PC-3 (cell line): ENCODE measurements at regions not wholly inside any gene's neighbourhood (a gene's known extent, or its start where the extent isn't known, plus 50 kb on each side); places are given as distances from the start of the nearest gene placed in this dataset.

Experiments used
- ATAC-seq: fragments of 200-7000 bp; cut with Tn5 transposase; 2 replicates; pipeline ENCODE4 v1.9.1; 2020; ENCODE audit warnings: mild to moderate bottlenecking, moderate library complexity
- BruUV-seq: library from RNA; stranded (reverse); fragments of 400-500 nt; replicated peaks from 2 replicates; lab custom pipeline; 2021; lab: Mats Ljungman, UMichigan
- CTCF ChIA-PET: fragments of 300-600 bp; sonication (Branson Sonifier 250); formaldehyde crosslinking; loops from one replicate; lab custom pipeline; 2022; ENCODE audit warnings: antibody characterized with exemption; lab: Charles Lee
- POLR2A ChIA-PET: fragments of 300-600 bp; sonication (Branson Sonifier 250); formaldehyde crosslinking; loops from one replicate; lab custom pipeline; 2022; ENCODE audit warnings: antibody characterized with exemption; ENCODE audit not compliant: unreplicated experiment; lab: Charles Lee
- DNase-seq: peaks from one replicate; pipeline ENCODE4 v3.0.0-alpha.2; 2015
- H2AFZ ChIP-seq: fragments of 300-600 bp; sonication (generic); 2 replicates; pipeline ENCODE4 v1.6.0; 2016; ENCODE audit warnings: antibody characterized with exemption, low read length
- H3F3A ChIP-seq: fragments of 300-600 bp; sonication (generic); one replicate; pipeline ENCODE4 v1.6.0; 2017; ENCODE audit warnings: antibody characterized with exemption, low read length, control low read depth, mild to moderate bottlenecking; ENCODE audit not compliant: unreplicated experiment
- H3K27ac ChIP-seq: fragments of 300-600 bp; sonication (generic); 2 replicates; pipeline ENCODE4 v1.5.1; 2016; ENCODE audit warnings: mild to moderate bottlenecking, low read length
- H3K27me3 ChIP-seq: fragments of 300-600 bp; sonication (generic); 2 replicates; pipeline ENCODE4 v1.6.1; 2016; ENCODE audit warnings: low read length, mixed read lengths
- H3K36me3 ChIP-seq: fragments of 300-600 bp; sonication (generic); 2 replicates; pipeline ENCODE4 v1.6.1; 2016; ENCODE audit warnings: low read depth, mixed run types, low read length, mixed read lengths
- H3K4me1 ChIP-seq: fragments of 300-600 bp; sonication (generic); 2 replicates; pipeline ENCODE4 v1.5.1; 2016; ENCODE audit warnings: low read length; ENCODE audit not compliant: insufficient read depth
- H3K4me2 ChIP-seq: fragments of 300-600 bp; sonication (generic); 2 replicates; pipeline ENCODE4 v1.6.0; 2016; ENCODE audit warnings: low read length
- H3K4me3 ChIP-seq: fragments of 300-600 bp; sonication (generic); 2 replicates; pipeline ENCODE4 v1.5.1; 2016; ENCODE audit warnings: mild to moderate bottlenecking, low read length, mixed read lengths
- H3K79me2 ChIP-seq: fragments of 300-600 bp; sonication (generic); 2 replicates; pipeline ENCODE4 v1.6.1; 2017; ENCODE audit warnings: low read length, mixed read lengths
- H3K9ac ChIP-seq: fragments of 300-600 bp; sonication (generic); 2 replicates; pipeline ENCODE4 v1.6.0; 2016; ENCODE audit warnings: mild to moderate bottlenecking, low read length
- H3K9me2 ChIP-seq: fragments of 300-600 bp; sonication (generic); replicated peaks from 2 replicates; pipeline ENCODE4 v1.6.1; 2016; ENCODE audit warnings: mixed run types, low read length, mixed read lengths
- H3K9me3 ChIP-seq: fragments of 300-600 bp; sonication (generic); 2 replicates; pipeline ENCODE4 v1.6.1; 2016; ENCODE audit warnings: low read length, mixed read lengths
- H4K20me1 ChIP-seq: fragments of 300-600 bp; sonication (generic); 2 replicates; pipeline ENCODE4 v1.6.1; 2016; ENCODE audit warnings: low read length, mixed read lengths
- EZH2 ChIP-seq: fragments of 300-600 bp; sonication (generic); IDR thresholded peaks from one replicate; pipeline ENCODE4 v1.6.1; 2017; ENCODE audit warnings: antibody characterized with exemption, mild to moderate bottlenecking, low read length; ENCODE audit not compliant: unreplicated experiment
- EZH2phosphoT487 ChIP-seq: fragments of 300-600 bp; sonication (generic); IDR thresholded peaks from 2 replicates; pipeline ENCODE4 v1.6.1; 2018; ENCODE audit warnings: mild to moderate bottlenecking, antibody characterized with exemption, low read length, borderline replicate concordance
- intact Hi-C: fragments of 100-400 bp; cut with micrococcal nuclease; formaldehyde crosslinking; loops from 2 replicates; pipeline ENCODE4 v1.9.0; 2023
- TF ChIP-seq, protein P1 (sequence below): fragments of 300-600 bp; sonication (generic); conservative IDR thresholded peaks from 2 replicates; pipeline ENCODE4 v1.5.1; 2017; ENCODE audit warnings: antibody characterized with exemption, low read depth, mild to moderate bottlenecking, low read length

DNA sequence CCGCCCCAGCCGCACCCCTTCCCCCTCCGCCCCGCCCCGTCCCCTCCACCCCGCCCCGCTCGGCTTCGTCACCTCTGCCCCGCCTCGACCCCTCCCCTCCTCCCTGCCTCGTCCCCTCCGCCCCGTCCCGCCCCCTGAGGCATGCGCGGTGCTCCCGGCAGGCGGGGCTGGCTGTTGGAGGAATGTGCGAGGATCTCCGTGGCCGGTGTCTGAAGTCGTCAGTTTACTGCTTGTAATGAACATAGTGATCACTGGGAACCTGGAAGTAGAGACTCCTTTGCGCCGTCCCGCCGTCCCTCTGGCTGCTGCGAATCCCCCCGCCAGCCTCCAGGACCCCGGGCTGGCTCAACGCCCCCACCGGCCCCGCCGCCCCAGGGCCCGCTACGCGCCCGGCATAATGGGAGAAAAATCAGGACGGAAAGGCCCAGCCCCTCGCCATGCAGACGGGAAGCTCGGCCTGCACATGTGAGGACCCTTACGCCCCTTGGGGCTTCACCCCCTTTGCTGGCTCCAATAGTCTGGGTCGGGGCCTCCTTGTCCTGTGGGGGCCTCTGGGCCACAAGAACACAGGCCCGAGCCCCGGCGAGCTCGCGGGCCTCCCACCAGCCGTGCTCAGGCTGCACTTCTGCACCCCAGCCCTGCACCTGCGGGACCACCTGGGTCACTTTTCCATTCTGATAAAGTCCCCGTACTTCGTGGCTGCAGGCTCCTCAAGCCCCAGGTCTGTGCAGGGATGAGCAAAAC, 743.1 kb downstream of the KCNJ18 start:
- TF ChIP-seq EZH2 (no peak), EZH2phosphoT487 (no peak)
- TF ChIP-seq, protein P1, sequence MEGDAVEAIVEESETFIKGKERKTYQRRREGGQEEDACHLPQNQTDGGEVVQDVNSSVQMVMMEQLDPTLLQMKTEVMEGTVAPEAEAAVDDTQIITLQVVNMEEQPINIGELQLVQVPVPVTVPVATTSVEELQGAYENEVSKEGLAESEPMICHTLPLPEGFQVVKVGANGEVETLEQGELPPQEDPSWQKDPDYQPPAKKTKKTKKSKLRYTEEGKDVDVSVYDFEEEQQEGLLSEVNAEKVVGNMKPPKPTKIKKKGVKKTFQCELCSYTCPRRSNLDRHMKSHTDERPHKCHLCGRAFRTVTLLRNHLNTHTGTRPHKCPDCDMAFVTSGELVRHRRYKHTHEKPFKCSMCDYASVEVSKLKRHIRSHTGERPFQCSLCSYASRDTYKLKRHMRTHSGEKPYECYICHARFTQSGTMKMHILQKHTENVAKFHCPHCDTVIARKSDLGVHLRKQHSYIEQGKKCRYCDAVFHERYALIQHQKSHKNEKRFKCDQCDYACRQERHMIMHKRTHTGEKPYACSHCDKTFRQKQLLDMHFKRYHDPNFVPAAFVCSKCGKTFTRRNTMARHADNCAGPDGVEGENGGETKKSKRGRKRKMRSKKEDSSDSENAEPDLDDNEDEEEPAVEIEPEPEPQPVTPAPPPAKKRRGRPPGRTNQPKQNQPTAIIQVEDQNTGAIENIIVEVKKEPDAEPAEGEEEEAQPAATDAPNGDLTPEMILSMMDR, result no peak
- H2AFZ ChIP-seq, result no peak overlapping the region
- no peaks in the 10 kb centered on the region for H3K9me2 ChIP-seq
- no peaks in the 10 kb centered on the region for H3K4me1 ChIP-seq
- H4K20me1 ChIP-seq, result no peaks in the 10 kb centered on the region
- H3K4me2 ChIP-seq, result no peak overlapping the region
- ChIA-PET CTCF (no interaction called here), POLR2A (no interaction called here)
- H3K27me3 ChIP-seq, result no peaks in the 10 kb centered on the region
- DNase-seq, result no peak
- BruUV-seq, result no TSS peak
- H3K9ac ChIP-seq, result no peak overlapping the region
- H3K27ac ChIP-seq, result no peak overlapping the region
- no peak overlapping the region for H3K4me3 ChIP-seq
- 0 out of 2 replicates have a peak, but pooled peaks cover under 1% of the 10 kb centered on the region for H3K9me3 ChIP-seq
- no peaks in the 10 kb centered on the region for H3F3A ChIP-seq
- intact Hi-C loops, result no loop called here
- no peak for ATAC-seq
- no peaks in the 10 kb centered on the region for H3K36me3 ChIP-seq
- H3K79me2 ChIP-seq, result no peaks in the 10 kb centered on the region

DNA sequence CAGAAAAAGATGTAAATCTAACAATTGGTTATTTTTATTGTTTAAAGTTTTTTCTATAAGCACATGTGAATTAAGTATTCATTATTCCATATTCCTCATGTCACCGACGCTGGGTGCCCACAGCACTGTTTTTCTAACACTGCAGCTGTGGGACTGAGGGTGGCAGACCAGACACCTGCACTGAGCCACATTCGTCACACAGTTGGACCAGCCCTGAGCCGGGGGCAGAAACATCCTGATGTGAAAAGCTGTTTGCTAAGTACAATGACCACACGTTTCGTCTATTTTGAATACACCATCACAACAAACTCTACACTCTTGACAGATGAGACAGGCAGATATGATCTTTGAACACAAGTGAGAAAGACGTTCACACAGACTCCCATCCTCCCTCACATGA, 749.5 kb downstream of the KCNJ18 start:
- H3K27me3 ChIP-seq, result no peaks in the 10 kb centered on the region
- H3K36me3 ChIP-seq, result no peaks in the 10 kb centered on the region
- 0 out of 2 replicates have a peak, but pooled peaks cover 4% of the 10 kb centered on the region for H3K9me3 ChIP-seq
- CTCF ChIA-PET, result no interaction called here
- ATAC-seq (no peak), DNase-seq (no peak)
- H3K27ac ChIP-seq, result no peak overlapping the region
- H2AFZ ChIP-seq, result no peak overlapping the region
- POLR2A ChIA-PET, result no interaction called here
- intact Hi-C loops, result no loop called here
- H3F3A ChIP-seq, result no peaks in the 10 kb centered on the region
- no peaks in the 10 kb centered on the region for H3K4me1 ChIP-seq
- no peak overlapping the region for H3K4me3 ChIP-seq
- no peaks in the 10 kb centered on the region for H3K79me2 ChIP-seq
- H3K9me2 ChIP-seq, result no peaks in the 10 kb centered on the region
- H4K20me1 ChIP-seq, result no peaks in the 10 kb centered on the region
- no peak overlapping the region for H3K4me2 ChIP-seq
- H3K9ac ChIP-seq, result no peak overlapping the region
- BruUV-seq, result no TSS peak
- TF ChIP-seq, protein P1, result no peak
- TF ChIP-seq EZH2 (no peak), EZH2phosphoT487 (no peak)

DNA sequence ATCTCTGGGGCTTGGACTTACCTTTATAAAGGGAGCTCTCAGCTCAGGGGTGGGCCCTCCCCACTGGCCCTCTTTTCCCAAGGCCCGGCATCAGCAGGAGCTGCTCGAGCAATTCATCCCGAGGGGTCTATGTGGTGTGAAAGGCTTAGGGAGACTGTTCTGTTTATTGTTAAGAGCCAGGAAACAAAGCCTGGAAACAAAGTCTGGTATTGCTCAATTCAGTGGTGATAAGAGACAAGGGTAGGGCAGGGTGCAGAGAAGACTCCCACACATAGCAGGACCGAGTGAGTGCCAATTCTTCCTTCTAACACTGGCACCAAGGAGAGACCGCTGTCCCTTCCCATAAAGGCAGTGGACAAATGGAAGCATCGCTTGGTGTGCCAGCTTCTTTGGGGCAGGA, 750.7 kb downstream of the KCNJ18 start:
- Histone ChIP-seq H3K9me2 (no peaks in the 10 kb centered on the region), H3K27ac (no peak overlapping the region), H3K9me3 (0 out of 2 replicates have a peak, but pooled peaks cover 4% of the 10 kb centered on the region), H3K9ac (no peak overlapping the region), H3K4me2 (no peak overlapping the region), H3K36me3 (no peaks in the 10 kb centered on the region), H2AFZ (no peak overlapping the region), H3F3A (no peaks in the 10 kb centered on the region), H4K20me1 (no peaks in the 10 kb centered on the region), H3K79me2 (no peaks in the 10 kb centered on the region), H3K4me3 (no peak overlapping the region), H3K27me3 (no peaks in the 10 kb centered on the region), H3K4me1 (no peaks in the 10 kb centered on the region)
- POLR2A ChIA-PET, result no interaction called here
- no peak for ATAC-seq
- intact Hi-C loops, result no loop called here
- BruUV-seq, result no TSS peak
- TF ChIP-seq EZH2phosphoT487, result no peak
- CTCF ChIA-PET, result no interaction called here
- DNase-seq, result no peak
